GM21825 (cell line): ENCODE measurements at regions not wholly inside any gene's neighbourhood (a gene's known extent, or its start where the extent isn't known, plus 50 kb on each side); places are given as distances from the start of the nearest gene placed in this dataset.

Source experiments
- ATAC-seq: cut with Tn5 transposase; IDR thresholded peaks from one replicate; pipeline ENCODE4 v1.9.1; 2021; ENCODE audit warnings: mild to moderate bottlenecking, moderate library complexity; ENCODE audit not compliant: unreplicated experiment

DNA sequence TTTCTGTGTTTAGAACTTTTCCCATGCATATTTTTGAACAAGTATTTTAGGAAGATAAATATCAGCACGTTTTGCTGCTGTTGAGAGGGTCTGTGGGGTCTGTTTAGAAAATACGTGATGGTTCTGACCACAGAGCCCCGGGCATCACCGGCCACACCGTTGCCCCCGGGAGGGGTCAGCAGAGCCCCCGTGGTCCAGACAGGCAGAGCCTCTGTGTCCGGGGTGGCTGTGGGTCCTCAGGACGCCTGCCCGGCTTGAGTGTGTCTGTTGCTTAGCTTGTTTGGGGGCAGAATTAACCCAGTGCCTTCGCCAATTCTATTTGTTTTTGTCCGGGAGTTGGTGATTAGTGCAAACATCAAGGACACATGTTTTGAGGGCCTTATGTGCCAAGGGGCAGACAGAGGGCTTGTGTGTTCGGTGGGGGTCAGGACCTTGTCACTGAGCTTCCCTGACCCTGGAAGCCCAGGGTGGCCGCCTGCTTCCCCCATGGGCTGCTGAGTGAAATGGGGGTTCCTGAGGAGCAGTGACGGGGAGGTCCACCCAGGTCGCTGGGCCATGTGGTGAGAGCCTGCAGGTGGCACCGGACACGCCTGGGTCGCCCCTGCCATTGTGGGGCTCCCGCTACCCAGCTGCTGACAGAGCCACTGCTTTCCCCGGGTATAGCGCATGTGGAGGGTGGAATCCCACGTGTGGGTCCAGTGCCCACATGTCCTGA is 122.2 kb downstream of the SIK1 start:
- ATAC-seq, result no peak

DNA sequence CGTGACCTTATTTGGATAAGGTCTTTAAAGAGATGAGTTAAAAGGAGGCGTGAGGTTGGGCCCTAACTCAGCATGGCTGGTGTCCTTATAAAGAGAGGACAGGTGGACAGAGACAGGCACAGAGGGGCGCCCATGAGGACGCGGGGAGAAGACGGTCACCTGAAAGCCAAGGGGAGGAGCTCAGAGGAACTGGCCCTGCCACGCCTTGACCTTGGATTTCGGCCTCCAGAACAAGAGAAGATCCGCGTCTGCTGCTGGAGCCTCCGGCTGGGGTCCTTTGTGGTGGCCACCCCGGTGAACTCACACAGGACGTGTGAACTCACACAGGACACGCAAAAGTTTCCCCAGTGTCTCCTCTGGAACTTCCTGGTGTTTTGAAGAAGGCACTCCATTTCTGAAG is 122.7 kb downstream of the SIK1 start:
- ATAC-seq, result no peak

DNA sequence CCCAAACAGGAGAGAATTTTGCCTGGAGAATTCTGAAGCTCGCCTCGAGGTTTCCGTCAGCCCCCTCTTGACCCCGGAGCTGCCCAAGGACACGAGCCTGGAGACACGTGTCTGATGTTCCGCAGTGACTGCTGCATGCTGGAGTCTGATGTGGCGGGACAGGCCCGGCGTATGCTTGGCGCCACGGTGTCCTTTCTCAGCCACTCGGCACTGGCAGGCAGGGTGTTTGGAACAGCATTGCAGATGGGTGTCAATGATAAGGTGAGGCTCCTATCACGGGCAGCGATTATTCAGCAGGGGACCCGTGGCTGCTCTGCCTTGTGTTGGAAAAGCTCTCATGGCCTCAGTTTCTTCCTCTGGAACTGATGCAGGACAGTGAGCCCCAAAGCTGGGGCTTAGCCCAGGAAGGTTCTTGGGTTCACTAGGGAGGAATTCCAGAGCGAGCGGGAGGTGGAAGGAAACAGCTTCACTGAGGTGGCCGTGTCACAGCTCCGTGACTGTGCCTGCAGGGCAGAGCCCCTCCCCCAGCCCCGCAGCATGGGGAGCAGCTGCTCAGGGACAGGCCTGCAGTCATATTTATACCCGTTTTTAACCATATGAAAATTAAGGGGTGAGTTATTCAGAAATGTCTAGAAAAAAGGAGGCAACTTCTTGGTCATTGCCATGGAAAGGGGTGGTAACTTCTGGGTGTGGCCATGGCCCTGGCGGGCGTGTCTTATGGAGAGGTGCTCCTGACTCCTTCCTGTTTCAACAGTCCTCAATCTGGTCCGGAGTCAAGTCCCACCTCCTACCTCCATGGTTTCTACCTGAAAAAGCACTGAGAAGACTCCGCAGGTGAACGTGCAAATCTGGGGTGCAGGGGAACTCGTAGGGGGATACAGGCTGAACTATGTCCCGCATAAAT is 123.4 kb downstream of the SIK1 start:
- ATAC-seq, result no peak

DNA sequence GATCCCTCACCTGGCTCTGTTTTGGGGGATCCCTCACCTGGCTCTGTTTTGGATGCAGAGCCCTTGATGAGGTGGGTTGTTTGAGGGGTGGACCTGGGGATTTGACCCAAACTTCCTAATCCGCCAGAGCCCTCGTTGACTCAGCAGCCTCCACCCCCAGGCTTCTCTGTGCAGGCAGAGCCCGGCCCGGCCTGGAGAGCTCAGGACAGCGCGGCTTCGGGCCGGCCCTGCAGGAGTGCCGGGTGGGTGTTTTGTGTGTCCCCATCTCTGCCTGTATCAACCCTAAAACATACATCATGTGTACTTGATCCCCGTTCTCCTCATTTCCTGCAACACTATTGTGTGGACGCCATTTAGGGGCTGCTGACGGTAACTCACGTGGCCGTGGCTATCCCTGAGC is 124.2 kb downstream of the SIK1 start:
- ATAC-seq, result no peak

DNA sequence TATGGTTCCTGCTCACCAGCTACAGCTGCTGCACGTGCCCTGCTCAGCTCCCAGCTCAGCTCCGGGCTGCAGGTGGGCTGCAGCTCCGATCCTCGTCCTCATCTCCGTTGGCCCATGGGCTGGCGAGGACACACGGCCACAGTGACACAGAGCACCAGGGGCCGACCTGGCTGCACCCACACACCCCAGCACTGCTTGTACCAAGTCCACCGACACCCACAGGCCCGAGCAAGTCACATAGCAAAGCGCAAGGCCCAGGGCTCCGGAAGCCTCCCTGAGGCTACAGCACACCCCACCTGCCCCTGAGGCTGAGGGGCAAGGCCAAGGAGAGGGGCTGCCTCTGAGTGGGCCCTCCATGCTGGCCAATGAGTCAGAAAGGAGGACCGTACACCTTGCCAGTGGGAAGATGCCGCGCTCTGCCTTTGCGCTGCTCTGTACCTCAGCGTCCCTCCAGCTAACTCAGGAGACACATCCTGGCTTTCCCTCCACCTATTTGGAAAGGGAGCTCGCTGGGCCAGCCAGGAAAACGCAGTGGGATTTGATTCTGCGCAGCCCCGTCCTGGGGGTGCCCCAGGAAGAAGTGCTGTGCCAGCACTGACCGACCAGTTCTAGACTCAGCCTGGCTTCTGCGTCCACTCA is 124.8 kb downstream of the SIK1 start:
- no peak for ATAC-seq

DNA sequence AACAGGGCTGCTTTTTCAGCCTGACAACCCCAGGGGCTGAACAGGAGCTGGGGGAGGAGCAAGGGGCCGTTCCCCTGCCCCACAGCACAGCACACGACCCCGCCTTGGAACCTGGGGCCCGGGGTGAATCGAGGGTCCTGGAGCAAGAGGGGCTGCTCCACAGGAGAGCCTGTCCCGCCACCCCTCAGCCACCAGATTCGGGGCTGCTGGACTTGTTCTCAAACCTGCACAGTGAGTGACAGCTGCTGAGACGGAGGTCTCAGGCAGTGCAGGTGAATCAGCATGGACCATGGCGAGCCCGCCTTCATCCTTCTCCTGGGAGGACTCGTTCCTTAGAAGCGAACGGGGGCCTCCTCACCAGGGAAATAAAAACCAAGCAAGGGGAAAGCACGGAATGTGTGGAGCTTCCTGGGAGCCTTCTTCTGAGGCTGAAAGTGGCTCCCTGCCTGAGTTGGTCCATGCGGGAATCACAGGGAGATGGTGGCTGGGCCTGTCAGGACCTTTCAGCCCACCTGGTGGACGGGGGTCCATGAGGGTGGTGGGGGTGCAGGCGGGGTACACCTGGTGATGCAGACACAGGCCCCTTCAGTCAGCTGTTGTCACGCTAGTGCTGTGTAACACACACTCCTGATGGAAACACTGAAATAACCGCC is 125.4 kb downstream of the SIK1 start:
- ATAC-seq, result no peak

DNA sequence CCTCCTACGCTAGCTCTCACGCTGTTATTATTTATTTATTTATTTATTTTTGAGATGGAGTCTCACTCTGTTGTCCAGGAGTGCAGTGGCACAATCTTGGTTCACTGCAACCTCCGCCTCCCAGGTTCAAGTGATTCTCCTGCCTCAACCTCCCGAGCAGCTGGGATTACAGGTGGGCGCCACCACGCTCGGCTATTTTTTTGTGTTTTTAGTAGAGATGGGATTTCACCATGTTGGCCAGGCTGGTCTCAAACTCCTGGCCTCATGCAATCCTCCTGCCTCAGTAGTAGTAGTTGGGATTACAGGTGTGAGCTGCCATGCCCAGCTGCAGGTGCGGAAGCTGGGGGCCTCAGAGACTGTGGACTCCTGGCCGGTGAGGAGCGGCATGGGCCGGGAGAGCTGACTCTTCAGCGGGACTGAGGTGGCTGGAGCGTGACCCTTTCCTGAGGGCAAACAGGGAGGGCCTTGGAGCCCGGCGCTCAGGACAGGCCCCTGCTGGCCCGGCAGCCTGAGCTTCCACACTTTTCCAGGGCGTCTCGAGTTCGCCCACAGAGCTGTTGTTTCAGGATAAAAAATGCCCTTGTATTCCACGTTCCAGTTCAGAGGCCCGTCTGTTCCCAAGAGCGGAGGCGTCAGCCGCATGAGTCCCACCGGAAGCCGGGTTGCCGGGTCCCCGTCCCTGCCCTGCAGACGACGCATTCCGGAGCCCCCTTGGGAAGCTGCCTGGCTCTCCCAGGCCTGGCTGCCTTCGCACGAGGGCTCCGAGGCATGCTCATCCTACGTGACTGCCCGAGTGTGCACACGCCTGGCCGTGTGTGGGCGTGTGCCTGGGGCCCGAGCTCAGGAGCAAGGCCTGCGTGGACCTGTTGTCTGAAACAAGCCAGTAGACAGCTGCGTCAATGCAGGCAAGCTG is 126.2 kb downstream of the SIK1 start:
- no peak for ATAC-seq

DNA sequence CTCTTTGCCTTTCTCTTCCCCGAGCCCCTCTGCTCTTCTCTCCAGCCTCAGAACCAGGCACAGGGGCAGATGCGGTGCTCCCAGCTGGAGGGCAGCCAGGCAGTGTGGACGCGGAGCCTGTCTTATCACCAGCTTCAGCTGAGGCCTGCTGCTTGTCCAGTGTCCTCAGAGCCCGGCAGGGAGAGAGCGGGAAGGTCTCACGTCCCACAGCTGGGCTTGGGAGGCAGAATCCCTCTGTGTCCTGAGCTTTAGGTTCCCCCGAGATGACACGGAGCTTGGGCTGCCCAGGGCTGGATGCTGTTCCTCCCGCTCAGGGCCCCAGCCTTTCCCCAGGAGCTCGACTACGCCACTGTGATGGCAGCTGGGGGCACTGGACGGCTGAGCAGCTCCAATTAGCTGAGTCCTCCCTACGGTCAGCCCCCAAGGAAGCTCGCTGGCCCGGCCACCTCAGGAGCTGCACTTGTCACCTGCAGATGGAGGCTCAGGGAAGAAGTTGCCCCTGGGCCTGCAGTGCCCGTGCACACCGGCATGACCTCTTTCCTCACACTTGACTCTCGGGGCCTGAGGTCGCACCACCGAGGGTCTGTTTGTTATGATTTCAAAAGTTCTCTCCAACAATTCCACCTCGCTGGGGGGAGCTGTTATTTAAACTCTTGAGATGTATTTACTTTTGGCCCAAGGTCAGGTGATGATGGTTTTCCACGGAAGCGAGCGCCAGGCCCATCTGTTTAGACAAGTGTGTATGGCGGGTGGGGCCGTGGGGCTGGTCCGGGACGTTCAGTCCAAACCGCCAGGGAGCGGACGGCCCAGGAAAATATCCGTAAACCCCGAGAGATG is 127.3 kb downstream of the SIK1 start:
- no peak for ATAC-seq

DNA sequence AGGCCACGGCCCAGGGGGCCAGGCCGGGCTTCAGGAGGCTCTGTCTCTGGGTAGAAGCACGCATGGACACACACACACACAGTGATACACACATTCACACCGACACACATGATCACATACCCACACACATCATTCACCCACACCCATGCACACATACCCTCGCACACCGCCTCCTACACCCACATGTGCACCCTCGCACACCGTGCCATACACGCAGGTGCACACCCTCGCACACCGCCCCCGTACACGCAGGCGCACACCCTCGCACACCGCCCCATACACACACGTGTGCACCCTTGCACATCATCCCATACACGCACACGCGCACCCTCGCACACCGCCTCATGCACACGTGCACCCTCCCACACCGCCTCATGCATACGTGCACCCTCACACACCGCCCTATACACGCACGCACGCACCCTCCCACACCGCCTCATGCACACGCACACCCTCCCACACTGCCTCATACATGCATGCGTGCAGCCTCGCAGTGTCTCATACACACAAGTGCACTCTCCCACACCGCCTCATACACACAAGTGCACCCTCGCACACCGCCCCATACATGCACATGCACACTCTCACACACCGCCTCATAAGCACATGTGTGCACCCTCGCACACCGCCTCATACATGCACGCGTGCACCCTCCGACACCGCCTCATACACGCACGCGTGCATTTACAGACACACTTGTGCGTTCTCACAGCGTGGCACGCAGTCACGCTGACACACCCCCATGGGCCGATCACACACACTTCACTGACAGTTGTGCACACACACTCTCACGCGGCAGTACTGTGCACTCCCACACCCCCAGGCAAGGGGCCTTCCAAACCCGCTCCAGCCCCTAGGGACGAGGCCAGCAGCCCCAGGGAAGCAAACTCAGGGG is 128.1 kb downstream of the SIK1 start:
- no peak for ATAC-seq

DNA sequence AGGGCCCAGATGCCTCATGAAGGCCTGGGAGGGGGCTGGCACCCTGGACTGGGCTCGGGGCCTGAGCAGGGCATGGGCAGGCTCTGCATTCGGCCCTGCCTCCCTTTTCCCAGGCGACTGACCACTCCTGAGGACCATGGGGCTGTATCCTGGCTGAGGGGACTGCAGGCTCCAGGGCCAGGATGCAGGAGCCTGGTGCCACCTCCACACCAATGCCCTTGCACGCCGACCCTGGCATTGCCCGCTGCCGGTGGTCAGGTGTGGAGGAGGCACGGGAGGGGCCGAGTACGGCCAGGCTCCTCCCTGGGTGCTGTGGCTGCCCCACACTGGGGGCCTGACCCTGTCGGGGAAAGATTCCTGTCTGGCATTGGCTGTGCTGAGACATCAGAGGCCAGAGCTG is 128.9 kb downstream of the SIK1 start:
- ATAC-seq, result no peak

DNA sequence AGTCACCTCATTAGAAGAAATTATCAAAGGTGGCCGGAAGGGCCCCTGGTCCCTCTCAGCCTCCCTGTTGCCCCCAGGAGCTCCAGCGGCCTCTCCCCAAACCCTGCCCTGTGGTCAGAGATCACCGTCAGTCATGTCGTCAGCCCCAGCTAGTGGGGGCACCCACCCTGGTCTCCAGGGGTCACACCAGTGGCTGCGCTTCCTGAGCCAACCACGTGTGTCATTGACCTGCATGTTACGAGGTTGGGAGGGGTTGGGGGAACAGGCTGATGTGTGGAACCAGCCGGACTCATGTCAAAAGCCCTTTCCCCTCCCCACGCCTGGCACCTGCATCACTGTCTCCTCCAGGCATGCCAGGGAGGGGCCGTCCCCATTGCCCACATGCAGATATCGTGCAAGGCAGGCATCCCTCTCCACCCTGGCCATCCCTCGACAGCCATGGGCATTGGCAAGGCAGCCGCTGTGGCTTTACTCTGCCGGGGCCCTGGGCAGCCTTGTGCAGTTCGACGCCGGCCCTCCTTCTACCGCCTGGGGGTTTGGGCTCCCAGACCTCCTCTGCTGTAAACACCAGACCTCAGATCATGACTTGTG is 128.7 kb downstream of the CRYAA start:
- ATAC-seq, result no peak

DNA sequence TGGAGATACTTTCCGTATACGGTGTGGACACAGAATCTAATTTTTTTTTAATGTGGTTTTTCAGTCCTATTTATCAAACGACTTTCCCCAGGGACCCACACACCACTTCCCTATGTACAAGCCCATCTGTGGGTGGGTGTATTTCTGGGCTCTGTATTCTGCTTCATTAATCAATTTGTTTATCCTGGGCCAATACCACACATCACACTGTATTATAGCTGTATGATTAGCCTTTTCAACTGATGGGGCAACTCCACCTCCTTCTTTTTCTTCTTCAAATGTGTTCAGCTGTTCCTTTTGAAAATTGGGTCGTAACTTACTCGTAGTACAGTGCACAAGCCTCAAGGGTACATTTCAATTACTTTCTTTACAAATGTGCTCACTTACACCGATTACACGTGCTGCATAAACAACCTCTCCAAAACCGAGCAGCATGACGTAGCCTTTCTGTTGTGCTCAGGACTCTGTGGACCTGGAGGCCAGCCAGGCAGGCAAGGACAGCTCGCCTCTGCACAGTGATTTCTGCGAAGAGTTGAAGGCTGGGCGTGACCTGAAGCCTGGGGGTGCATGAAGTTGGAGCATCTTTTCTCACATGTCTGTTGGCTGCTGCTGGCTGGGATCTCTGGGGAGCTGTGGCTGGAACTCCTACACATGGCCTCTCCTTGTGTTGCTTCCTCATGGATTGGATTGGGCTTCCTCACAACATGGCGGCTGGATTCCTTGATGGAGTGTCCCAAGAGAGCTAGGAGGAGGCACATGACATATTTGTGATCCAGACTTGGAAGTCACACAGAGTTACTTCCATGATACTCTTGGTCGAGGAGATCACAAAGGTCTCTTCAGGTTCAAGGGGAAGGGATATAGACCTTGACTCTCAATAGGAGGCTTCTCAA is 126.5 kb downstream of the CRYAA start:
- ATAC-seq, result no peak

DNA sequence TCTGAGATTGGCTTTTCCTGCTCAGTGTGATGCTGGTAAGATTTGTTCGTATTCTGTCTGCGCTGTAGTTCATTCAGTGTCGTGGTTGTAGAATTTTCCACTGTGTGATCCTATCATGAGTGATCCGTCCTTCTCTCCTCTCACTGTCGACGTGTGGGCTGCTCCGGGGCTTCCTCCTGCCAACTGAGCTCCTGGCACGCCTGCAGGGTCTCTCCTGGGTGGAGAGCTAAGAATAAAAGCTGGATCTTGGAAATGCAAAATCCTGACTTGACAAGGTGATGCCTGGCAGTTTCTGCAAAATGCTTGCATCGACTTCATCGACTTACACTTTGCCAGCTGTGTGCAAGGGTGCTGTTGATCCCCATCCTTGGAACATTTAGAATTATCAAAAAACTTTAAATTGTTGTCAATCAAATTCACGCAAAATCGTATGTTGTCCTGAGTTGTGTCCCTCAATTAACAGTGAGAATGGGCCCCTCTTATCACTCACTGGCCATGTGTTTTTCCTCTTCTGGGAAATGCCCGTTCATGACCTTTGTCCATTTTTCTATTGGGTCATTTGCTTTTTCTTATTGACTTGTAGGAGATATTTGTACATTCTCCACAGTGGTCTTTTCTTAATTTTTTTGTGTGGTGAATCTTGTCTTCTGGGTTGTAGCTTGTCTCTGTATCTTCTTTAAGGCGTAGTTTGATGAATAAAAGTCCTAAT is 125.5 kb downstream of the CRYAA start:
- no peak for ATAC-seq

DNA sequence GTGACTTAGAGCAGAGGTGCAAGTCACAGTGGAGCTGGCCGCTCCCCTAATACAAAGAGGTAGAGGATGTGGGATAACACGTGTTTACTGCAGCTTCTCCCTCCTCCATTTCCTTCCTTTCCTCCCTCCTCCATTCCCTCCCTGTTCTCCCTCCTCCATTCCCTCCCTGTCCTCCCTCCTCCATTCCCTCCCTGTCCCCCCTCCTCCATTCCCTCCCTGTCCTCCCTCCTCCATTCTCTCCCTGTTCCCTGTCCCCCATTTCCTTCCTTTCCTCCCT is 124.0 kb downstream of the CRYAA start:
- ATAC-seq, result no peak

DNA sequence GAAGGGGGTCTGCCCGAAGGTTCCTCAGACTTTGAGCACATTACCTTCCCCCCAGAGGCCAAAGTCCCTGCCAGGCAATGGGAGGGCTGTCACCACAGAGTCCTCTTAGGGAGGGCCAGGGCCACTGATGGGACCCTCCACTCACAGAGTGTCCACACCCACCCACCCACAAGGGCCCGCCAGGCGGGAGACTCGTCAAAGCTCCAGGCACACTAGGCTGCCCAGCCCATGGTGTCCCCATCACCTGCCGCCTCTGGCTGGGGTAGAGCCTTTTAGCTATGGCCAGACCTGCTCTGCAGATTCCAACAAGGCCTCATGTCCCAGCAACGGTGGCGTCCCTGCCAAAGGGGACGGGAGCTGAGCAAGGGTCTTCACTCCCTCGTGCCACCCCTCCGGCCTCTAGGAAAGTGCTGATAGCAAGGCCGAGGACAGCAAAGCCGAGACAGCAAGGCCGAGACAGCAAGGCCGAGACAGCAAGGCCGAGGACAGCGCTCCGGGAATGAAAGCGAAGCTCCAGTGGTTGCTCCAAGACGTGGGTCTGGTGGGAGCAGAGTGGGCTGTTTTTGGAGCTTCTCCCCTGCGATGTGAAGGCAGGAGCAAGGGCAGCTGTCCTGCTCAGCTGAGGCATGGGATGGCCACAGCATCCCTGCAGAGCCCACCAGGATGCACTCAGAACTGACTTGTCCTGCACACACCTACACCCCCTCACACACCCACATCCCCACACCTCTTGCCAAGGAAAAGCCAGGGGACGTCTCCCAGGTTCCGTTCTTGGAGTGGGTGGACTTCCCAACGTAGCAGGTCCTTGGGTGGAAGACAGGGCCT is 123.4 kb downstream of the CRYAA start:
- no peak for ATAC-seq
